ENCODE measurements at regions not wholly inside any gene's neighbourhood (a gene's known extent, or its start where the extent isn't known, plus 50 kb on each side); places are given as distances from the start of the nearest gene placed in this dataset.

GRCh38 chr5:158117467-158118160 is 258.7 kb upstream of the CLINT1 start:
- H3F3A ChIP-seq (ENCODE audit: insufficient read depth): peaks cover 40% of the 10 kb centered on the region
- H3K4me3 ChIP-seq: peak overlapping the region; percentile 17; the same call in 1 of the 2 replicates
- H3K4me2 ChIP-seq (ENCODE audit: unreplicated experiment): peak overlapping the region; percentile 67
- peak overlapping the region; percentile 50 for H3K9ac ChIP-seq
- H3K36me3 ChIP-seq (ENCODE audit: low read depth): no peaks in the 10 kb centered on the region
- no peaks in the 10 kb centered on the region for H3K9me2 ChIP-seq (ENCODE audit: insufficient read depth)
- no peaks in the 10 kb centered on the region for H3K79me2 ChIP-seq (ENCODE audit: insufficient read depth)
- WGBS, 2 experiments (ENCODE audit: low coverage in 1 of 2, low lambda C conversion rate in 2 of 2, missing lambda C conversion rate in 2 of 2): 13 to 14% methylated on average over 6 of the region's 6 CpGs
- DNase-seq: peak; percentile 87
- no peaks in the 10 kb centered on the region for H3K27me3 ChIP-seq (replicated peaks; ENCODE audit: insufficient read depth)
- H3K27ac ChIP-seq: peak overlapping the region; percentile 84
- peaks cover 40% of the 10 kb centered on the region for H3K4me1 ChIP-seq (ENCODE audit: insufficient read depth)
- peak overlapping the region; percentile 67 for H2AFZ ChIP-seq
- no peaks in the 10 kb centered on the region for H4K20me1 ChIP-seq (ENCODE audit: insufficient read depth)
- H3K9me3 ChIP-seq (ENCODE audit: low read depth): no peaks in the 10 kb centered on the region
- in situ Hi-C loops (cut with MboI): no loop called here
- TF ChIP-seq EZH2phosphoT487 (IDR thresholded peaks at IDR 0.05; ENCODE audit: insufficient read depth, low read depth) (no peak), EZH2 (IDR thresholded peaks at IDR 0.05; ENCODE audit: insufficient read depth, poor library complexity, severe bottlenecking) (no peak)

- no peaks in the 10 kb centered on the region for H3K9me3 ChIP-seq (ENCODE audit: low read depth)
- H4K20me1 ChIP-seq (ENCODE audit: insufficient read depth): no peaks in the 10 kb centered on the region
- peaks cover 40% of the 10 kb centered on the region for H3K4me1 ChIP-seq (ENCODE audit: insufficient read depth)
- peak overlapping the region; percentile 84 for H3K27ac ChIP-seq
- H3K4me3 ChIP-seq: 0 out of 2 replicates have a peak overlapping the region, but pooled peaks have one; percentile 17
- in situ Hi-C loops (cut with MboI): no loop called here
- no peaks in the 10 kb centered on the region for H3K27me3 ChIP-seq (replicated peaks; ENCODE audit: insufficient read depth)
- no peak for TF ChIP-seq EZH2phosphoT487 (IDR thresholded peaks at IDR 0.05; ENCODE audit: insufficient read depth, low read depth)
- no peak for TF ChIP-seq EZH2 (IDR thresholded peaks at IDR 0.05; ENCODE audit: insufficient read depth, poor library complexity, severe bottlenecking)
- H3K4me2 ChIP-seq (ENCODE audit: unreplicated experiment): peak overlapping the region; percentile 67
- H3K9me2 ChIP-seq (ENCODE audit: insufficient read depth): no peaks in the 10 kb centered on the region
- H3K36me3 ChIP-seq (ENCODE audit: low read depth): no peaks in the 10 kb centered on the region
- DNase-seq: peak; percentile 51
- no peaks in the 10 kb centered on the region for H3K79me2 ChIP-seq (ENCODE audit: insufficient read depth)
- 48 to 53% methylated on average over 2 of the region's 2 CpGs for WGBS, 2 experiments (ENCODE audit: low coverage in 1 of 2, low lambda C conversion rate in 2 of 2, missing lambda C conversion rate in 2 of 2)
- H2AFZ ChIP-seq: no peak overlapping the region
- H3K9ac ChIP-seq: peak overlapping the region; percentile 50; the same call in 1 of the 2 replicates
- H3F3A ChIP-seq (ENCODE audit: insufficient read depth): peaks cover 40% of the 10 kb centered on the region
Measured at GRCh38 chr5:158116965-158117364, 258.0 kb upstream of the CLINT1 start.

GRCh38 chr5:158115468-158115867 is 256.5 kb upstream of the CLINT1 start:
- peak; percentile 23 for DNase-seq
- H3K9ac ChIP-seq: no peak overlapping the region
- TF ChIP-seq EZH2phosphoT487 (IDR thresholded peaks at IDR 0.05; ENCODE audit: insufficient read depth, low read depth) (no peak), EZH2 (IDR thresholded peaks at IDR 0.05; ENCODE audit: insufficient read depth, poor library complexity, severe bottlenecking) (no peak)
- in situ Hi-C loops (cut with MboI): no loop called here
- no peak overlapping the region for H3K4me2 ChIP-seq (ENCODE audit: unreplicated experiment)
- H3K27ac ChIP-seq: no peak overlapping the region
- no peaks in the 10 kb centered on the region for H3K79me2 ChIP-seq (ENCODE audit: insufficient read depth)
- peaks cover 32% of the 10 kb centered on the region for H3K4me1 ChIP-seq (ENCODE audit: insufficient read depth)
- no peaks in the 10 kb centered on the region for H3K9me2 ChIP-seq (ENCODE audit: insufficient read depth)
- no peak overlapping the region for H2AFZ ChIP-seq
- no peaks in the 10 kb centered on the region for H3K27me3 ChIP-seq (replicated peaks; ENCODE audit: insufficient read depth)
- no peaks in the 10 kb centered on the region for H3K36me3 ChIP-seq (ENCODE audit: low read depth)
- 69% methylated on average over 1 of the region's 1 CpG for WGBS, 2 experiments (ENCODE audit: low coverage in 1 of 2, low lambda C conversion rate in 2 of 2, missing lambda C conversion rate in 2 of 2)
- H3K4me3 ChIP-seq: no peak overlapping the region
- peaks cover 26% of the 10 kb centered on the region for H3F3A ChIP-seq (ENCODE audit: insufficient read depth)
- no peaks in the 10 kb centered on the region for H4K20me1 ChIP-seq (ENCODE audit: insufficient read depth)
- H3K9me3 ChIP-seq (ENCODE audit: low read depth): no peaks in the 10 kb centered on the region

- no peaks in the 10 kb centered on the region for H3F3A ChIP-seq (ENCODE audit: insufficient read depth)
- no peak overlapping the region for H3K4me2 ChIP-seq (ENCODE audit: unreplicated experiment)
- no peaks in the 10 kb centered on the region for H3K9me2 ChIP-seq (ENCODE audit: insufficient read depth)
- no peak overlapping the region for H3K9ac ChIP-seq
- H3K27me3 ChIP-seq (replicated peaks; ENCODE audit: insufficient read depth): no peaks in the 10 kb centered on the region
- 77 to 82% methylated on average over 3 of the region's 3 CpGs for WGBS, 2 experiments (ENCODE audit: low coverage in 1 of 2, low lambda C conversion rate in 2 of 2, missing lambda C conversion rate in 2 of 2)
- no peaks in the 10 kb centered on the region for H3K79me2 ChIP-seq (ENCODE audit: insufficient read depth)
- H3K4me3 ChIP-seq: no peak overlapping the region
- no peak overlapping the region for H3K27ac ChIP-seq
- no peaks in the 10 kb centered on the region for H3K36me3 ChIP-seq (ENCODE audit: low read depth)
- no peak for DNase-seq
- H4K20me1 ChIP-seq (ENCODE audit: insufficient read depth): no peaks in the 10 kb centered on the region
- H3K4me1 ChIP-seq (ENCODE audit: insufficient read depth): no peaks in the 10 kb centered on the region
- TF ChIP-seq EZH2 (IDR thresholded peaks at IDR 0.05; ENCODE audit: insufficient read depth, poor library complexity, severe bottlenecking) (no peak), EZH2phosphoT487 (IDR thresholded peaks at IDR 0.05; ENCODE audit: insufficient read depth, low read depth) (no peak)
- H2AFZ ChIP-seq: no peak overlapping the region
- in situ Hi-C loops (cut with MboI): no loop called here
- H3K9me3 ChIP-seq (ENCODE audit: low read depth): no peaks in the 10 kb centered on the region
Measured at GRCh38 chr5:158108177-158108576, 249.2 kb upstream of the CLINT1 start.

All from GM23248 (cell line).